ENCODE measurements at regions not wholly inside any gene's neighbourhood (a gene's known extent, or its start where the extent isn't known, plus 50 kb on each side); places are given as distances from the start of the nearest gene placed in this dataset.

DNA sequence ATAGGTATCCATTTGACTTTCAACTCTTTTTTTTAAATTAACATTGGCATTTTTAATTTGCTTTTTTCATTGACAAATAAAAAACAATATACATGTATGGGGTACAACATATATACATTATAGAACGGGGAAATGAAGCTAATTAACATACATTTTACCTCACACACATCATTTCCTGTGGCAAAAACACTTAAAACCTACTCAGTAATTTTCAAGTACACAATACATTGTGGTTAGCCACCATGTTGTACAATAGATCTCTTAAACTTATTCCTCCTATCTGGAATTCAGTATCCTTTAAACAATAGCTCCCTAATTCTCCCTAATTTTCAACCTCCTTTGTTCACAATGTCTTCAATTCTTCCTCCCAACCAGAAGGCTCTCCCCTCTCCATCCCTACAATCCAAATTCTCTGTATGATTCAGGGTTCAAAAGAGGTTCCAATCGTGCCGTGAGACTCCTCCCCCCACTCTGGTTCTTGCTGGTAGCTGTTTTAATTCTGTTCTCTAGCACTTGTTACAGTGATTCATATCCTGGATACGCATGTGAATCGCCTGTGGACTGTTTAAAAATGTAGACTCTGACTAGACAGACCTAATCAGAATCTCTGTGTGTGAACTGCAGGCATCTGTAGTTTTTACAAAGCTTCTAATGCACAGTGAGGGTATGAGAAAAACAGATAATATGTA lies 87.6 kb upstream of the DUSP10 start:
- no peak for DNase-seq

DNA sequence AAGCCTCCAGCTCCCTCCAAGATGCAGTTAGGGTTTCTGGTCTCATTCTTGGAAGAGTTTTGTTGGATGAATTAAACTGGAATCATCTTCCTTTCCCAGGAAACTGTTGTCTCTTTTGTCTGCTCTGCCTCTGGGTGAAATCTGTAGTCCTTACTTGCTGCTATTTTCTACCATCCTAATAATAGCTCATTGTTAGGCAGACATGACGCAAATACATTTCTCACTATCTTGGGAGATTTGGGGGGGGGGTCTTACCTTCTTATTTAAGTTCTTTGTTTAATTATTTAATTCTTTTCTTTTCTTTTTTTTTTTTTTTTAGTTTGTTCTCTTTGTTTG lies 85.4 kb upstream of the DUSP10 start:
- DNase-seq: no peak

DNA sequence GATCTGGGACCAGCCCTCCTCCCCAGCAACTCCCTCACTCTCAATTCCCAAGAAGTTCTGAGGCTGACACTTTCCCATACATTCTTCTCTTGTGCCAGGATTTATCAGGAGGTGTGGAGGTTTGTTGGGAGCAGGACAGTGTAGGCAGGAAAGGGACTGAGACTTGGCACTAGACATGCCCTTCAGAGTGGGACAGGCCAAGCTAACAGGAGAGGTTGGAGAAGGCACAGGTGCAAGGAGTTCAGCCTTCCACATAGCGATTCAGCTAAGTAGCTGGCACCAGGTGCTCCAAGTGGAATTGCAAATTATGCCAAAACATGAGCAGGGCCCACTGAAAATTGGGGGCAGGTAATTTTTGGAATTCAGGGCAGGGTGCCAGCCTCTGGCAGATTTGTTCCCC lies 83.0 kb upstream of the DUSP10 start:
- DNase-seq: no peak

DNA sequence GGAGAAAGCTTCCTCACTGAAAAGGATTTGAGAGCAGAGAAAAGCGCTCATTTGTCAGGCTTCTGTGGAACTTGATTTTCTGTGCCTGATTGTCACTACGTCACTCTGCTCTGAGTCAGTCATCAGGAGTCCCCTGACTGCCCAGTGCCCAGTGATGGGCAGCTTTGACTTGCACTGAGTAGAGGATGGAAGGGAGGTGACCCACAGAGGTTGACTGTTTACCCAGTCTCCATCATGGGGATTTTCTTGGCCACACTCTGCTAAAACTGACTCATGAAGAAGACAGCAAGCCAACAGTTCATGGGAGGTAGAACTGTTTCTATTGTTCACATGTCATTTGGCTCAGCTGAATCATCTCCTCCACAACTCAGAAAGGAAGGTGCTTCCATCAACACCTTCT lies 82.1 kb upstream of the DUSP10 start:
- no peak for DNase-seq

DNA sequence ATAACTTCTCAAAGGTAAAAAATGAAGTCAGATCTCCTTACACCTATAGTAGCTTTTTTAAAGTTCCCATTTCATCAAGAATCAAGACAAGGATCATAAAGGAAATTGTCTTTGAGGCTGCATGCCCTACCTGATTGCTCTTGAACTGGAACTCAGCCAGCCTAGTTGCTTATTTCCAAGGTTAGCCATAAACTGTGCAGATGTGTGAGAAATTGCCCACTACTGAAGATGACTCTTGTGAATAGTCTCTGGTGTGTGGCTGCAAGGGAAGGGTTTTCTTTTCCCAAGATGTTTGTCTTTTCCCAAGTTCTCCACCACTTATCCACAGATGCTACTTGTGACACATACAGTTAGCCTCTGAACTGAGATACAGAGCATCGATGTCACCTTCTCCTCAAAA lies 81.7 kb upstream of the DUSP10 start:
- DNase-seq: no peak

DNA sequence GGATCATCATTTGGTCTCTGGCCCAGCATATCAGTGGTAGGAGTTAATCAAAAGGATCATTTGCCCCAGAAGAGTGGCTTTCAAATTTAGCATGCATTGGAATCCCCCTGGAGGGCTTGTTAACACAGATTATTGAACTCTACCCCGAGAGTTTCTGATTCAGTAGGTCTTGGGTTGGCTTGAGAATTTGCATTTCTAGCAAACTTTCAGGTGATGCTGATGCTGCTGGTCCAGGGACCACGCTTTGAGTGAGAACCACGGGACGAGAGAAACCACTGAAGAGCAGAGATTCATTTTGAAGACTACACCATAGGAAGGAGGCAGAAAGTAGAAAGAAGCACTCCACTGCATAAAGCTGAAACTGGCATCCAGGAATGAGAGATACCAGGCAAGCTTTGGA lies 81.3 kb upstream of the DUSP10 start:
- no peak for DNase-seq

DNA sequence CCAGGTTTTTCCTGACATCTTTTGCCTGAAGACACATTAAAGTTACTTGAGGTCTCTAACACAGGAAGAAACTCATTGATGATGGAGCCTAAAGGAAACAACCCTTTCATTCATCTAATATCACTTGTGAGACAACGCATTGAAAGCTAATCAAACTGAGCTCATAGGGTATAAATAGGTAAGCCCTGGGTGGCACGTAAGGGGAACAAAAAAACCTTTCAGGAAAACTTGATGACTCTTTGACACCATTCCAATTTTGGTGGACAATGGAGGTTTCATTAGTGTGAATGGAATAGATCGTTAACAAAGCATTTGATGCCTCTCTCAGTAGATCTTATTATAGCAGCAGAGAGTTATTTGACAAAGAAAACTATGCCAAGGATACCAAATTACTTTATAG lies 80.7 kb upstream of the DUSP10 start:
- DNase-seq: no peak

DNA sequence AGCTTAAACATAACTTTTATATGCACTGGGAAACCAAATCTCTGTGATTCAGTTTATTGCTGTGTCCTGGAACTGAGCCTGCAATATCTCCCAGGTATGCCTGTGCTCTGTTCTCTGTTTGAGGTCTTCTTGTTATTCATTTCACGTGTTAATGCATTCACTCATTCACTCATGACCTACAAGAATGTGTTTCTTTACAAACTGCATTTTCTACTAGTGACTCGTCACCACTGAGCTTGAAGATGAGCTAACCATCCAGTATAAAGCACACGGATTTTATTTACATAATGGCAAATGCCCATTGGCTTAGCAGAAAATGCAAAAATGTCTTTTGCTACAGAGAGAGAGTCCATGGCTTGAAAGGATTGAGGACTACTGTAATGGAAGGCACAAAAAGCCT lies 75.0 kb upstream of the DUSP10 start:
- DNase-seq: no peak

DNA sequence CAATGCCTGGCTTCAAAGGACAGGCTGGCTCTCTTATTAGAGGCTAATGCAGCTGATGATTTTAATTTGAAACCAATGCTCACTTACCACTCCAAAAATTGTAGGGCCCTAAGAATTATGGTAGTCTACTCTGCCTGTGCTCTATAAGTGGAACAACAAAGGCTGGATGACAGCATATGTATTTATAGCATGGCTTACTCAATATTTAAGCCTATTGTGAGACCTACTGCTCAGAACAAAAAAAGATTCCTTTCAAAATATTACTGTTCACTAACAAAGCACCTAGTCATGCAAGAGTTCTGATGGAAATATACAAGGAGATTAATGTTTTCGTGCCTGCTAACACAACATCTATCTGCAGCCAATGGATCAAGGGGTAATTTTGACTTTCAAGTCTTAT lies 73.8 kb upstream of the DUSP10 start:
- DNase-seq: no peak

DNA sequence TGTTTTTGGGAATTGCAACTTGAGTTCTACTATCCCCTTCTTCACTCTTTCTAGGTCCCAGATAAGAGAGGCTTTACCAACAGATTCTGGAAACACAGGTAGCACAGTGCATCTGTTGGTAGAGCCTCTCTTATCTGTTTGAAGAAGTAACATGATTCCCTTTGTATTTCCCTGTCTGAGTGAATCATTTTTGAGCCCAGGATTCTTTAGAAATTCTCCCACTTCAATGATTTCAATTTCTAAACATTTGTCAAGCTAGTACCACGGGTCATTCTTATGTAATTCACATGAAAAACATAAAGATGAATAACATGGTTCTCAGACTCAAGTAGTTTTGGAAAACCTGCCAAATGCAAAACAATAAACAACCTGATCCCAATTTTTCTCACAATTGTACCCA lies 72.0 kb upstream of the DUSP10 start:
- no peak for DNase-seq

DNA sequence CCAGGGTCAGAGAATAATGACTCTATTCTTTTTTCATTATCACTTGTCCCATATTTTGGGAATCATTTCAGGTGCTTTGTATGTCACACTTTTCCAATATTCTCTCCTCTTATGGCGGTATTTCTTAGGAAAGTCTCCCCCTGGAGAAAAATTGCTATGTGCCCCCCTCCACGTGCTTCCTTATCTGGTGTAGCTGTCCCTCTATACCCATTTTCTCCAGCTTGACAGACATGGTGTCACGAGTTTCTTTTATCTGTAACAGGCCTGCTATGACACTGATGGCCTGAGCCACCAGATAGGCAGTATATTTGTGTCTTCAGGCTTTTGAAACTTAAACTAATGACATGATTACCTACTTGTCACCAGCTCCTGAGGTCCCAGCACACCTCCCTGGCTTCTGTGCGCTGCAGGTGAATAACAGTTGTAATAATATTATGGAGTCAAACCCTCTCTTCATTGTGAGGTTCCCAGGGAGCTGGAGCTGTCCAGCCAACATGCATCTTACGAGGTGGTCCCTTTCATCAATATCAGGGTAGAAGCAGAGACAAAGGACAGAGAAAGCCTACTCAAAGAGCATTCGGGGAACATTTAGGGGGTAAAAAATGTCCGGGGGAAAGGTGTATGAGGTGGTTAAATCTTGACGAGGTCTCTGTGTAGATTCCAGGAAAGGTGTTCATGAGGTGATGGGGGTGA lies 71.2 kb upstream of the DUSP10 start:
- no peak for DNase-seq

DNA sequence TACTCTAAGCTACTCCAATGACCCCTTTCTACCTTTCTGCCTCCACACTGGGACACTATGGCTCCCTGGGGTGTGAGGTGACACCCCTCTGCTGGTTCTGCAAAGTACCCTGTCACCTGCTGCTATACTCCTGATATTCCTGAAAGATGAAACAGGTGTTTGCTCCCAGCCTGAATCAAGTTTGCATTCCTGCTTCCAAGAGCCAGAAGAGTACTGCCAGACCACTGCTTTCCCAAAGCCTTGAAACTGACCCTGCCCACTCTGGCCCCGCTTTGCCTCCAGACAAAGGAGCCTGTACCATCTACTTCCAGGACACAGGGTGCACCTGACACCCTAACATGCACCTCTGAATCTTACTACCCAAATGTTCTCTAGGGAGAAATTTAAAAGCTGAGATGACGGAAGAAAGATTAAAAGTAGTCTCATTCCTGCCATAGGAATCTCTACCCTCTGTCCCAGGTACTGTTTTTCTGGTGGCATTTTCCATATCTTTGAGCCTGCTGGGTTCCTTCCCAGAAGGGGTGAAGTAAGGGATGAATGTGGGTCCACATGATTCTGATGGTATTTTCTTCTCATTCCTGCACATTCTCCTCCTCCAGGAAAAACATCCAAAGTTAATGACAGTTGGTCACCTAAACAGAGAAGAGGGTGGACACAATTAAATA lies 70.3 kb upstream of the DUSP10 start:
- no peak for DNase-seq

DNA sequence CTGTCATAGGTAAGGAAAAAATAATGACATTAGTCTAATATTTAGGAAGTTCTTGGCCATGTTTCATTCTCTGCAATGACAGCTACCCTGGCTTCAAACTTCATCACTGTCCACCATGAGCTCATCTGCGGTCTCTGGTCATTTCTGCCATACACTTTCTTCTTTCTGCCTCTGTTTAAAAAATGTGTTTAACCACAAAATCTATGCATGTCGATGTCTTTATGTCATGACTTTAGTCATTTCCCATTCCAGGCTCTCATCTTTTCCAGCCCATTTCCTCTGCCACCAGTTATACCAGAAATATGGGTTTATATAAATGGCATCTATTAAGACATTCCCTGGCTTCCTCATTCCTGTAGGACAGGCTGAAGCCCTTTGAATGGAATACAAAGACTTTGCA lies 68.5 kb upstream of the DUSP10 start:
- DNase-seq: no peak

DNA sequence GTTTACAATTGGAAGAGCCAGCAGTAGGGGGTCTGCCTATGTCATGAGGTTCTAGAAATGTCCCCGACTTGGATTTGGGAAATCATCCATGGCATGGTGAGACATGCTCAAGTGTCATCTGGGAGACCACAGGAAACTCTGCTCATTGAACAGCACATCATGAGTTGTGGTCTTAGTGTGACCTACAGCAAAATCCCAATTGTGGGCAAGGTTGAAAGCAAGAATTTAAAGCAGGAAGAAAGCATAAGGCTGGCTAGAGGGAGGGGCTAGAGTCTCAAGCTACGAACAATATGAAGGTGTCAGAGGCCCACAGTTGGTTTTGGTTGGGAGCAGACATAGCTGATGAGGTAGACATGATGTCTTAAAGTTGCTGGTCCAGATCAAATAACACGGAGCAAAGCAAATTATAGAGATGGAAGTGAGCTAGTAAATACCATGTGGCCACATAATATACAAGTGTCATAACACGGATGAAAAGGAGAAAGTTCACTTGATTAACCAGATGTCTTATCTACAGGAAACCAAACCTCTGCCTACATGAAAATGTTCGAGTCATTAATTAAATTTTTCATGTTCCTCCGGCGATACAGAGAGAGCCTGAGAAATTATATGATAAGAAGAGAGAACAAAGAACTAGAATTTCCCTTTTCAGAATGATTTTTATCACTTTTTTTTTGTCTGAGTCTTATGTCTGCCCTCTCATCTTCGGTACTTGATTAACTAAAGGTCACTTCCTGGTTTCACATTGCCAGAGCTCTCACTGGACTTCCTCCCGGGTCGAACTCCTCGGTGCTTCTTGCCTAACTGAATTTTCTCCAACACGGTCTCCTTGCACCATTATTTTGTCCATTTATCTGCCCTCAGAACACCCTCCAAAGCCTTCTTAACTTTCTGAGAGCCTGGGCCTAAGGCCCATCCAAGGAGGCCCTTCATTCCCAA lies 67.5 kb upstream of the DUSP10 start:
- DNase-seq: no peak

DNA sequence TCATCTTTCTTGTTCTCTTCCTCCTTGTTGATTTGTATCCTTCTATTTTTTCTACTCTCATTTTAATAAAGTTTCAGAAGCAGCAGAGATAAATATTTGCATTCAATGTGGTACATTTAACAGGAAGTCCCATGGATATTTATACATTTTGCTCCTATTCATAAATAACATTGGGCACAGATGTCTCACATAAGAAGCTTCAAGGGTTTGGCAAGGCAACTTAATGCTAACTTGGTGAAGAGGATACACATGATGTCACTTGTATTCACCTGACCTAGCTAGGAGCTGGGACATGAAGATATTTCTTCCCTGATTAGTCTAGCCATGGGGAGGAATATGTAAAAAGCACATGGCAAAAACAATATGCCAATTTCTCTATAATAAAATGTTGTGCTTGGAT lies 65.1 kb upstream of the DUSP10 start:
- no peak for DNase-seq

DNA sequence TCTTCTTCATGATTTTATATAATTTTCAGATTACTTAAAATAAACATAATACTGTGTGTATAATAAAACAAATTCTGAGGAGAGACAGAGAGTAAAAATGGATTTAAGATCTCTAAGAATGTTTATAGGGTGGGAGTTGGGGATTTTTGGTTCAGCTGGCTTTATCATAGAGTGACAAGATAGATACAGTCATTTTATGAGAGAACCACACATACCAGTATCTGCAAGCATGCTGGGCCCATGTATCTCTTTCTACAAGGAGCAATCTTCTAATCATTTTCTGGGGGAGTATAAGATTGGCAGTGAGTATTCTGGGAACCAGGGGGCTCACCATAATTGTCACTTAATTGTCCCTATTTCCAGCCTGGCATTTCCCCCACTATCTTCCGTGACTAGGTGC lies 64.3 kb upstream of the DUSP10 start:
- DNase-seq: no peak

DNA sequence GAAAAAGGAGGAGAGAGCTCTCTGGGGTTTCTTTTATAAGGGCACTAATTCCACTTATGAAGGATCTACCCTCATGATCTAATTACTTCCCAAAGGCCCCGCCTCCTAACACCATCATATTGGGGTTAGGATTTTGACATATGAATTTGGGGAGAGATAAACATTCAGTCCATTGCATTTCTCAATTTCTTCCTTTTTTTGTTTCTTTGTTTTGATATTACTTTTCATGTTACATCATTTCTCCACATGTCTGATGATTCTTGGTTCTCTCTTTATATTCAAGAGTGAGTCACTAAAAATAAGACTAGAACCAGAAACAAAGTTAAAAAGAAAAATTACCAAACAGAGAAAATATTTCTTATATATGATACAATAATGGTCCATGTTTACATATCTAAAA lies 63.2 kb upstream of the DUSP10 start:
- no peak for DNase-seq

DNA sequence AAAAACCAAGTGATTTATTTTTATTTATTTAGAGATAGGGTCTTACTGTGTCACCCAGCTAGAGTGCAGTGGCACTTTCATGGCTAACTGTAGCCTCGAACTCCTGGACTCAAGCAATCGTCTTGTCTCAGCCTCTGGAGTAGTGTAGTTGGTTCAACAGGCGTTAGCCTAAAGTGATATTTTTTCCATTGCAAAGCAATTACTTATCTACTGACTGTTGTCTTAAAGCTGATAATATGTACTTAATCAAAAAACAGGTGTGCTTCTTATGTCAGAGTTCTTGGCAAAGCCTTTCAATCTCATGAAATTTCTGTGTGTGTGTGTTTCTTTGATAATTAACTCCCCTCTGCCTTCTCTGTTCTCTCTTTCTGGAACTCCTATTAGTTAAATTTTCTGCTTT lies 62.4 kb upstream of the DUSP10 start:
- no peak for DNase-seq

DNA sequence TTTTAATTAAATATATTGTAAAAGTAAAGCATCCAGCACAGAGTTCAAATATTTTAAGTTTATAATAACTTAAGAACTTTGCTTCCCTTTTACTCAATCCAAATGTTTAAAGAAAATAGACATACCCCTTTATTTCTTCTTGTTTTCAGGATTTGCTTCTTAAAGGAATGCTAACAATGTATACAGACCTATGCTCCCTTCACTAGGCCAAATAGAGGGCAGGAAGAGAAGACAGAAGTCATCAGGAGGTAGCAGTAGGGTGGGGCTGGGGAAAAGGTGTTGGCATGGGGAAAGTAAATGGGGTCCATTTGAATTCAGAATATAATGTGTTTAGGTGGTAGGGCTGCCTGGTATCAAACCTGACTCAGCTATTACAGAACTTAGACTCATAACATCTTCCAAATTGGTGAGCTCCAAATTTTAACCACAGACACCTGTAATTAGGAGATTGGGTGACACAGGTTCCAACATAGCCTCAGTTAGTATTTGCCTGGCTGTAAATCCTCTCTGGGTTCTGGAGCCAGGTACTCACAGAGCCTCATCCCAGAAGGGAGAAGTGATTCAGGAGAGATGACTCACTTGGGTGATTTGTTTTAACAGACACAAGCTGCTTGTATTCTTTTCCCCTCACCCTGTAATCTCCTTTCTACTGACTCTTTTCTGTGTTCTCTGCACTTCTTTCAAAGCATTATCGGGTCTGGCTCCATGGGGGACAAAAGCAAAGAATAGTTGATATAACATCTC lies 60.1 kb upstream of the DUSP10 start:
- DNase-seq: no peak

DNA sequence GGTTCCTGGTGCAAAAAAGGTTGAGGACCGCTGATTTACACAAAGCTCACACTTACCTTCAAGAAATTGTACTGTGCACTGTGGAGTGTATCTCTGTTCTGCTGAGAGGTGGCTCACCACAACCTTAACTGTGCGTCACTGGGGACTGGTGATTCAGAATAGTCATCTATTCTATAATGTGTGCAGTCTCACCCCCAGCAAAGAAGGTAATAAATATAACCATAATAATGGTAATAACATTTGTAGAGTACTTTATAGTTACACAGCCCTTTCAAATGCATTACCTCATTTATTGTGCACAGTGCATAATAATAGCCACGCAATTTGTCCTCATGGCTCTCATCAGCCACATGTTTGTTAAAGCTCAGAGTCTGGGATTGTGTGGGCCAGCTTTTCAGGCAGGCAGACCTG lies 59.4 kb upstream of the DUSP10 start:
- DNase-seq: no peak

DNA sequence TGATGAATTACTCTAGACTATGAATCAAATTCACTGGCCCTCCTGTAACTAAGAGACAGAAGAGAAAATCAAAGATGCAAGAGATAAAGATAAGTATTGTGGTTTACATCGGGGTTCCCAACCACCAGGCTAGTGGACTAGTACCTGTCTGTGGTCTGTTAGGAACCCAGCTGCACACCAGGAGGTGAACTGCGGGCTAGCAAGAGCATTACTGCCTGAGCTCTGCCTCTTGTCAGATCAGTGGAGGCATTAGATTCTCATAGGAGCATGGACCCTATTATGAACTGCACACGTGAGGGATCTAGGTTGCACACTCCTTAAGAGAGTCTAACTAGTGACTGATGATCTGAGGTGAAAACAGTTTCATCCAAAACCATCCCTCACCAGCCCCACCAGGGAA lies 58.9 kb upstream of the DUSP10 start:
- DNase-seq: no peak

DNA sequence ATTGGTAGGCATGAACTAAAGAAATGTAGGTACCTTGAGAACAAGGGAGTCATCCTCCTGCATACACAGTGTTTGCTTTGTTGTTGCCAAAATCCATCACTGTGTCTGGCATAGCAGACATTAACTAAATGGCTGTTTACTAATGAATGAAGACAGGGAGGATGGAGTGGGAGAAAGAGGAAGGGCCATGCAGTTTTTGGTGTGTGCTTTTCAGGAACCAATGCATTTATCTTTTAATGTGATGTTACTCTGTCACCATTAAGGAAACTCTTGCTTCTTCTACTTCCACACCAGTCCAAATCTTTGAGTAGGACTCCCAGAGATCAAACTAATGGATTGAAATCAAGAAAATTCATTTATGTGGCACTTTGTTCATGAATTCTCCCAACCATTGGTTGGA lies 55.6 kb upstream of the DUSP10 start:
- no peak for DNase-seq

DNA sequence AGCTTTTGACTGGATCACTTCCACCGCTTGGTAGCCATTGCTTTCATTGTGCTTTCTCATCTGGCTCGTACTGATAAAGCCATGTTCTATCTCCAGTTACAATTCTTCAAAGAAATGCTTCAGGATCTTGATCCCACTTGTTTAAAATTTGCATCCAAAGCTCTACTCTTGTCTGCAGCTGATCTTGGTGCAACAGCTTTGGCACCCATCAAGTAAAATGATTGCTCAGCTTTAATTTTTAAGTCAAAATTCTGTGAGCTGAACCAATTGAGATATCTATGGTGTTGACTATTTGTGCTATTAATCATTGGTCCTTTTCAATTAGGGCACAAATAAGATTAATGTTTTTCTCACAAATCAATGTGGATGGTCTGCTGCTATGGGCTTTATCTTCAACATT lies 54.8 kb upstream of the DUSP10 start:
- DNase-seq: no peak

Measured in NCI-H1694 (cell line).